H9 (cell line): ENCODE measurements at regions not wholly inside any gene's neighbourhood (a gene's known extent, or its start where the extent isn't known, plus 50 kb on each side); places are given as distances from the start of the nearest gene placed in this dataset.

Experiments used
- DNase-seq: peaks from one replicate; pipeline ENCODE4 v3.0.0-alpha.2; 2017
- H2AFZ ChIP-seq: one replicate; pipeline ENCODE4 v1.6.1; 2013; ENCODE audit warnings: mild to moderate bottlenecking, low read length, control low read depth, moderate library complexity
- H2AK5ac ChIP-seq: 2 replicates; pipeline ENCODE4 v1.6.1; 2013; ENCODE audit warnings: low read length, control low read depth, mixed read lengths; ENCODE audit not compliant: insufficient read length
- H2BK120ac ChIP-seq: one replicate; pipeline ENCODE4 v1.6.1; 2013; ENCODE audit warnings: low read depth, mild to moderate bottlenecking, low read length, control low read depth, inconsistent platforms; ENCODE audit not compliant: poor library complexity, severe bottlenecking
- H2BK12ac ChIP-seq: 2 replicates; pipeline ENCODE4 v1.6.1; 2013; ENCODE audit warnings: low read length, control low read depth, mixed read lengths, low read depth; ENCODE audit not compliant: insufficient read length
- H2BK15ac ChIP-seq: 2 replicates; pipeline ENCODE4 v1.6.1; 2013; ENCODE audit warnings: low read depth, low read length, control low read depth
- H2BK20ac ChIP-seq: one replicate; pipeline ENCODE4 v1.6.1; 2013; ENCODE audit warnings: low read depth, mild to moderate bottlenecking, low read length, control low read depth, inconsistent platforms; ENCODE audit not compliant: poor library complexity, severe bottlenecking
- H2BK5ac ChIP-seq: 2 replicates; pipeline ENCODE4 v1.6.1; 2013; ENCODE audit warnings: low read length, control low read depth, mixed read lengths; ENCODE audit not compliant: insufficient read length
- H3K14ac ChIP-seq: 2 replicates; pipeline ENCODE4 v1.6.1; 2013; ENCODE audit warnings: low read length, control low read depth; ENCODE audit not compliant: insufficient read depth
- H3K18ac ChIP-seq: 2 replicates; pipeline ENCODE4 v1.6.1; 2013; ENCODE audit warnings: low read depth, mild to moderate bottlenecking, mixed read lengths, low read length, control low read depth; ENCODE audit not compliant: insufficient read length
- H3K23ac ChIP-seq: 2 replicates; pipeline ENCODE4 v1.6.1; 2013; ENCODE audit warnings: low read length, control low read depth, mixed read lengths, low read depth; ENCODE audit not compliant: insufficient read length
- H3K23me2 ChIP-seq: 2 replicates; pipeline ENCODE4 v1.6.1; 2013; ENCODE audit warnings: low read depth, mild to moderate bottlenecking, mixed read lengths, low read length, control low read depth; ENCODE audit not compliant: insufficient read length, poor library complexity, severe bottlenecking
- H3K27ac ChIP-seq: 2 replicates; pipeline ENCODE4 v1.5.1; 2013; ENCODE audit warnings: low read length, control low read depth, mixed read lengths, low read depth; ENCODE audit not compliant: insufficient read length
- H3K27me3 ChIP-seq: 2 replicates; pipeline ENCODE4 v1.6.1; 2013; ENCODE audit warnings: low read length, control low read depth, inconsistent platforms; ENCODE audit not compliant: insufficient read depth
- H3K4ac ChIP-seq: 2 replicates; pipeline ENCODE4 v1.6.1; 2013; ENCODE audit warnings: low read depth, mild to moderate bottlenecking, control low read depth, inconsistent platforms, low read length, moderate library complexity
- H3K4me1 ChIP-seq: 2 replicates; pipeline ENCODE4 v1.6.1; 2013; ENCODE audit warnings: low read length, control low read depth, inconsistent platforms; ENCODE audit not compliant: insufficient read depth
- H3K4me2 ChIP-seq: 2 replicates; pipeline ENCODE4 v1.6.1; 2013; ENCODE audit warnings: low read length, control low read depth, mixed read lengths; ENCODE audit not compliant: insufficient read length, insufficient read depth
- H3K56ac ChIP-seq: 2 replicates; pipeline ENCODE4 v1.6.1; 2013; ENCODE audit warnings: low read depth, mild to moderate bottlenecking, mixed read lengths, low read length, control low read depth; ENCODE audit not compliant: insufficient read length
- H3K79me1 ChIP-seq: 2 replicates; pipeline ENCODE4 v1.6.1; 2013; ENCODE audit warnings: low read depth, mild to moderate bottlenecking, moderate library complexity, low read length, control low read depth, inconsistent platforms; ENCODE audit not compliant: insufficient read depth, poor library complexity, severe bottlenecking
- H3K79me2 ChIP-seq: 2 replicates; pipeline ENCODE4 v1.6.1; 2013; ENCODE audit warnings: low read length, control low read depth, inconsistent platforms; ENCODE audit not compliant: insufficient read depth
- H3K9ac ChIP-seq: 2 replicates; pipeline ENCODE4 v1.6.1; 2013; ENCODE audit warnings: low read length, control low read depth, mixed read lengths; ENCODE audit not compliant: insufficient read length; ENCODE audit errors: extremely low read depth
- H3K9me3 ChIP-seq: one replicate; pipeline ENCODE4 v1.6.1; 2013; ENCODE audit warnings: low read depth, low read length, inconsistent platforms; ENCODE audit not compliant: control insufficient read depth
- H3T11ph ChIP-seq: one replicate; pipeline ENCODE4 v1.6.1; 2013; ENCODE audit warnings: mild to moderate bottlenecking, low read length, control low read depth, inconsistent platforms
- H4K20me1 ChIP-seq: one replicate; pipeline ENCODE4 v1.6.1; 2013; ENCODE audit not compliant: control insufficient read depth, insufficient read length, insufficient read depth
- H4K5ac ChIP-seq: 2 replicates; pipeline ENCODE4 v1.6.1; 2013; ENCODE audit warnings: low read depth, mild to moderate bottlenecking, mixed read lengths, low read length, control low read depth; ENCODE audit not compliant: insufficient read length
- H4K8ac ChIP-seq: replicated peaks from 2 replicates; pipeline ENCODE4 v1.6.1; 2013; ENCODE audit warnings: low read length, control low read depth, mixed read lengths, low read depth; ENCODE audit not compliant: insufficient read length
- H4K91ac ChIP-seq: 2 replicates; pipeline ENCODE4 v1.6.1; 2013; ENCODE audit warnings: low read depth, mild to moderate bottlenecking, moderate library complexity, mixed read lengths, low read length, control low read depth; ENCODE audit not compliant: insufficient read length
- H3K27ac Mint-ChIP-seq, 3 experiments: 2 replicates in 2 of 3; 3 replicates in 1 of 3; pipeline ENCODE4 v1.8.0; 2020 to 2021; ENCODE audit warnings: mixed read lengths in 3 of 3, mild to moderate bottlenecking in 1 of 3, moderate library complexity in 1 of 3
- H3K27me3 Mint-ChIP-seq: 2 replicates; pipeline ENCODE4 v1.8.0; 2021; ENCODE audit warnings: low read depth, mild to moderate bottlenecking, moderate library complexity, mixed read lengths
- H3K36me3 Mint-ChIP-seq, 3 experiments: 2 replicates in 2 of 3; 3 replicates in 1 of 3; pipeline ENCODE4 v1.8.0; 2020 to 2021; ENCODE audit warnings: low read depth in 3 of 3, mixed read lengths in 3 of 3; ENCODE audit not compliant: insufficient read depth in 1 of 3
- H3K4me1 Mint-ChIP-seq, 2 experiments: 2 replicates each; pipeline ENCODE4 v1.8.0; 2020; ENCODE audit warnings: mixed read lengths in 2 of 2
- H3K4me3 Mint-ChIP-seq, 2 experiments: 2 replicates in 1 of 2; 3 replicates in 1 of 2; pipeline ENCODE4 v1.8.0; 2020 to 2021; ENCODE audit warnings: mild to moderate bottlenecking in 2 of 2, mixed read lengths in 2 of 2, moderate library complexity in 1 of 2
- H3K9me3 Mint-ChIP-seq, 2 experiments: 2 replicates in 1 of 2; 3 replicates in 1 of 2; pipeline ENCODE4 v1.8.0; 2020; ENCODE audit warnings: mild to moderate bottlenecking in 2 of 2, mixed read lengths in 2 of 2, moderate library complexity in 1 of 2
- CTCF ChIP-seq: fragments of 200-600 bp; sonication (generic); conservative IDR thresholded peaks from 3 replicates; pipeline ENCODE4 v1.8.0; 2021; ENCODE audit warnings: antibody characterized with exemption, mild to moderate bottlenecking
- WGBS: extraction: QIAGEN DNeasy Blood & Tissue Kit; methylation state at CpG from one replicate; pipeline ENCODE4 v1.1.7; 2013; ENCODE audit warnings: missing lambda C conversion rate, low lambda C conversion rate, mixed read lengths; ENCODE audit not compliant: insufficient read length; ENCODE audit errors: extremely low coverage; 5-methylcytosine and 5-hydroxymethylcytosine counted together

GRCh38 chr5:68749077-68749476 lies 344.7 kb upstream of the SLC30A5 start:
- Histone ChIP-seq H4K91ac (no peak overlapping the region), H3K18ac (no peak overlapping the region), H4K8ac (no peak overlapping the region), H3K27me3 (no peaks in the 10 kb centered on the region), H2AK5ac (no peak overlapping the region), H3K4me2 (no peak overlapping the region), H3T11ph (no peak overlapping the region), H3K79me2 (no peaks in the 10 kb centered on the region), H2BK12ac (no peak overlapping the region), H3K9me3 (no peaks in the 10 kb centered on the region), H3K14ac (no peak overlapping the region), H4K20me1 (no peaks in the 10 kb centered on the region), H3K4me1 (no peaks in the 10 kb centered on the region), H2BK15ac (no peak overlapping the region), H3K27ac (no peak overlapping the region), H3K9ac (no peak overlapping the region), H3K4ac (no peak overlapping the region), H3K56ac (no peak overlapping the region), H2BK5ac (no peak overlapping the region), H3K79me1 (no peaks in the 10 kb centered on the region), H3K23me2 (no peaks in the 10 kb centered on the region), H2BK120ac (no peak overlapping the region), H4K5ac (no peak overlapping the region), H3K23ac (no peak overlapping the region), H2BK20ac (no peak overlapping the region), H2AFZ (no peak overlapping the region)
- DNase-seq = no peak
- Mint-ChIP-seq H3K36me3 (no peaks in the 10 kb centered on the region; a peak in 1 of 7 replicates), H3K4me3 (no peak overlapping the region), H3K9me3 (no peaks in the 10 kb centered on the region), H3K27me3 (no peaks in the 10 kb centered on the region), H3K27ac (no peak overlapping the region), H3K4me1 (peaks cover 3 to 15% of the 10 kb centered on the region in 2 experiments; a peak in 3 of 4 replicates)
- no peak for TF ChIP-seq CTCF
- WGBS = no CpG with 5 or more reads among the region's 2 CpGs
